CMK (cell line): ENCODE measurements at regions not wholly inside any gene's neighbourhood (a gene's known extent, or its start where the extent isn't known, plus 50 kb on each side); places are given as distances from the start of the nearest gene placed in this dataset.
"Not testable (repeated sequence)": the region's sequence is repeated elsewhere in the genome, so short reads cannot be mapped to it uniquely, and the experiment has no call there.

Experiments used
- DNase-seq: peaks from one replicate; pipeline ENCODE4 v3.0.0-alpha.2; 2010; ENCODE audit warnings: low read depth

GRCh38 chr5:67984546-67984945 lies 231.0 kb upstream of the PIK3R1 start:
- no peak for DNase-seq

GRCh38 chr5:67983251-67984110 lies 232.1 kb upstream of the PIK3R1 start:
- no peak for DNase-seq

GRCh38 chr5:67982160-67982559 lies 233.4 kb upstream of the PIK3R1 start:
- not testable (repeated sequence) for DNase-seq

GRCh38 chr5:67978171-67978570 lies 237.4 kb upstream of the PIK3R1 start:
- no peak for DNase-seq

- no peak for DNase-seq
Measured at GRCh38 chr5:67976891-67977601, 238.5 kb upstream of the PIK3R1 start.

GRCh38 chr5:67976181-67976580 lies 239.4 kb upstream of the PIK3R1 start:
- DNase-seq: no peak

GRCh38 chr5:67974471-67974870 lies 241.1 kb upstream of the PIK3R1 start:
- DNase-seq: no peak

- DNase-seq: no peak
Measured at GRCh38 chr5:67974054-67974453, 241.5 kb upstream of the PIK3R1 start.

GRCh38 chr5:67971971-67972821 lies 243.4 kb upstream of the PIK3R1 start:
- no peak for DNase-seq

GRCh38 chr5:67971223-67971830 lies 244.2 kb upstream of the PIK3R1 start:
- DNase-seq: no peak

- DNase-seq: no peak
Measured at GRCh38 chr5:67969631-67970030, 245.9 kb upstream of the PIK3R1 start.

GRCh38 chr5:67969176-67969575 lies 246.4 kb upstream of the PIK3R1 start:
- no peak for DNase-seq

- DNase-seq: no peak
Measured at GRCh38 chr5:67966712-67967111, 248.8 kb upstream of the PIK3R1 start.

GRCh38 chr5:67964619-67965018 lies 250.9 kb upstream of the PIK3R1 start:
- no peak for DNase-seq

- no peak for DNase-seq
Measured at GRCh38 chr5:67963789-67964519, 251.6 kb upstream of the PIK3R1 start.

GRCh38 chr5:67960939-67961338 lies 254.6 kb upstream of the PIK3R1 start:
- no peak for DNase-seq

GRCh38 chr5:67957374-67957773 lies 258.2 kb upstream of the PIK3R1 start:
- peak; percentile 9 for DNase-seq

- DNase-seq: no peak
Measured at GRCh38 chr5:67954351-67954750, 261.2 kb upstream of the PIK3R1 start.

GRCh38 chr5:67942421-67942820 lies 273.1 kb upstream of the PIK3R1 start:
- no peak for DNase-seq

- DNase-seq: no peak
Measured at GRCh38 chr5:67941614-67942401, 273.7 kb upstream of the PIK3R1 start.
